Kidney (tissue), 13 donors: ENCODE measurements at regions not wholly inside any gene's neighbourhood (a gene's known extent, or its start where the extent isn't known, plus 50 kb on each side); places are given as distances from the start of the nearest gene placed in this dataset.

Experiments used
- DNase-seq, 5 donors: peaks; one replicate each; pipeline ENCODE4 v3.0.0-alpha.2; 2013 to 2020
- FAIRE-seq: peaks from 2 replicates; lab custom pipeline; 2012; peaks lifted over from hg19 to GRCh38; lab: Jason Lieb, UNC
- H3K27ac ChIP-seq, 2 donors: one replicate each; pipeline ENCODE4 v1.7.0; 2013; ENCODE audit warnings: low read depth in 2 of 2, low read length in 2 of 2, inconsistent platforms in 1 of 2
- H3K27me3 ChIP-seq: one replicate; pipeline ENCODE4 v1.7.1; 2013; ENCODE audit warnings: low read length, inconsistent platforms; ENCODE audit not compliant: control insufficient read depth, insufficient read depth
- H3K36me3 ChIP-seq, 3 donors: one replicate each; pipeline versions ENCODE4 v1.7.0 to v1.7.1; 2013; ENCODE audit warnings: low read length in 3 of 3, control low read depth in 1 of 3, inconsistent platforms in 1 of 3; ENCODE audit not compliant: insufficient read depth in 3 of 3, control insufficient read depth in 2 of 3
- H3K4me1 ChIP-seq, 3 donors: one replicate each; pipeline versions ENCODE4 v1.7.0 to v1.7.1; 2013; ENCODE audit warnings: low read length in 3 of 3, inconsistent platforms in 1 of 3, low read depth in 1 of 3; ENCODE audit not compliant: control insufficient read depth in 2 of 3, insufficient read depth in 2 of 3
- H3K4me3 ChIP-seq, 3 donors: one replicate each; pipeline versions ENCODE4 v1.7.0 to v1.8.1; 2013; ENCODE audit warnings: low read length in 3 of 3, control low read depth in 1 of 3, inconsistent platforms in 1 of 3
- H3K9ac ChIP-seq, 3 donors: one replicate each; pipeline versions ENCODE4 v1.7.0 to v1.7.1; 2013; ENCODE audit warnings: low read length in 3 of 3, control low read depth in 1 of 3, inconsistent platforms in 1 of 3
- H3K9me3 ChIP-seq, 3 donors: one replicate each; pipeline versions ENCODE4 v1.7.0 to v1.7.1; 2013; ENCODE audit warnings: low read length in 3 of 3, control low read depth in 1 of 3, inconsistent platforms in 1 of 3; ENCODE audit not compliant: control insufficient read depth in 2 of 3, insufficient read depth in 1 of 3
- CTCF ChIP-seq: IDR thresholded peaks from 3 replicates; pipeline ENCODE4 v1.5.1; 2012; ENCODE audit warnings: mild to moderate bottlenecking, moderate library complexity, borderline replicate concordance; ENCODE audit not compliant: insufficient read depth; ENCODE audit errors: extremely low read depth
- intact Hi-C: fragments of 100-400 bp; cut with DNase I; formaldehyde crosslinking; loops from one replicate; pipeline ENCODE4 v1.11.1; 2022
- donor health status: control.
- donor health status: control.
- donor health status: control.
- donor health status: control.
- donor health status: control.
- donor health status: DM: yes; HTN: yes; CAD: no.
- donor health status: Normal renal cell carcinoma (clear cell type).

GRCh38 chr7:116111475-116111874, 80.9 kb upstream of the TFEC start:
- intact Hi-C loops, result no loop called here
- Histone ChIP-seq H3K4me3 (no peak overlapping the region), H3K9me3 (no peaks in the 10 kb centered on the region), H3K27me3 (no peaks in the 10 kb centered on the region), H3K9ac (no peak overlapping the region), H3K4me1 (no peaks in the 10 kb centered on the region), H3K27ac (no peak overlapping the region), H3K36me3 (no peaks in the 10 kb centered on the region)
- DNase-seq (no peak), FAIRE-seq (no peak)
- no peak for TF ChIP-seq CTCF

- intact Hi-C loops, result no loop called here
- no peaks in the 10 kb centered on the region for H3K4me1 ChIP-seq
- no peaks in the 10 kb centered on the region for H3K9me3 ChIP-seq
- H3K36me3 ChIP-seq, result no peaks in the 10 kb centered on the region
- H3K27ac ChIP-seq, result no peak overlapping the region
- TF ChIP-seq CTCF, result no peak
- FAIRE-seq (no peak), DNase-seq (no peak)
- no peak overlapping the region for H3K9ac ChIP-seq
- no peaks in the 10 kb centered on the region for H3K27me3 ChIP-seq
- H3K4me3 ChIP-seq, result no peak overlapping the region
These were observed 82.7 kb upstream of the TFEC start for GRCh38 chr7:116113310-116113709.

DNA sequence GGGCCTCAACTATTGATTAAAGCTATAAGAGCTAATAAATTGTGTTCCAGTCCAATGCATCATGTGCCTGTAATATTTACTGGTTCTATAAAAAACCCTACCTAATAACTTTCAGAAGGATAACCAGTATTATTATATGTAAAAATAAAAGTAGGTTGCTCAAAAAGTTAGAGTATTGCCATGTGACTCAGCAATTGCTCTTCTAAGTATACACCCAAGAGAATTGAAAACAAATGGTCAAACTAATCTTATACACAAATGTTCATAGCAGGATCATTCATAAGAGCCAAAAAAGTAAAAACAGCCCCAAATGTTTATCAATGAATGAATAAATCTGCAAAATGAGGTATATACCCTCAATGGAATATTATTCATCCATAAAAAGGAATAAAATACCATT, 89.5 kb upstream of the TES start:
- no peak overlapping the region for H3K27ac ChIP-seq
- H3K4me3 ChIP-seq, result no peak overlapping the region
- TF ChIP-seq CTCF, result no peak
- DNase-seq (no peak), FAIRE-seq (no peak)
- intact Hi-C loops, result no loop called here
- H3K9ac ChIP-seq, result no peak overlapping the region
- H3K27me3 ChIP-seq, result no peaks in the 10 kb centered on the region
- no peaks in the 10 kb centered on the region for H3K9me3 ChIP-seq
- no peaks in the 10 kb centered on the region for H3K4me1 ChIP-seq
- no peaks in the 10 kb centered on the region for H3K36me3 ChIP-seq

GRCh38 chr7:116122972-116123595, 87.3 kb upstream of the TES start:
- no peaks in the 10 kb centered on the region for H3K9me3 ChIP-seq
- DNase-seq (peak in 2 of 5 donors; percentile 36 to 47), FAIRE-seq (peak; percentile 47)
- no peak overlapping the region for H3K27ac ChIP-seq
- intact Hi-C loops, result no loop called here
- no peaks in the 10 kb centered on the region for H3K36me3 ChIP-seq
- no peak overlapping the region for H3K9ac ChIP-seq
- peak overlapping the region in 1 of 3 donors; percentile 11 for H3K4me3 ChIP-seq
- TF ChIP-seq CTCF, result peak; percentile 46
- no peaks in the 10 kb centered on the region for H3K4me1 ChIP-seq
- H3K27me3 ChIP-seq, result no peaks in the 10 kb centered on the region
